HG03460 (cell line): ENCODE measurements at regions not wholly inside any gene's neighbourhood (a gene's known extent, or its start where the extent isn't known, plus 50 kb on each side); places are given as distances from the start of the nearest gene placed in this dataset.

ENCODE experiments used
- ATAC-seq: cut with Tn5 transposase; IDR thresholded peaks from one replicate; pipeline ENCODE4 v1.9.1; 2021; ENCODE audit not compliant: unreplicated experiment

DNA sequence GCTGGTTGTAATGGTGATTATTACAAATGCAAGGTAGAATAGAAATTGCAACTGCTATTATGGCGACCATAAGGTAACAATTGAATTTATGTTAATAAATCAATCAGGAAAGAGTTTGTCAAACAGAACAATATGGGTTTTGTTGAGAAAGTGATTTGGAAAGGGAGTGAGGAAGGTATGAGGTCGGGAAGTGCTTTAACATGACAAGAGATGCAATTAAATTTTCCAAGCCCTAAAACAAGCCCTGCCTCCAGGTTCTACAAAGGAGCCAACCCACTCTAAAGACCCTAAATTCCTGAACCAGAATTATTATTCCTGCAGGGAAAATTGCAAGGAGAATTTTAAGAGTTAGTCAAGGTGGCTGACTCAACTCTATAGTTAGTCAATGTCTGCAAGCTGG lies 363.7 kb downstream of the BMPER start:
- ATAC-seq: no peak

- ATAC-seq: no peak
Observed at GRCh38 chr7:34275624-34276023, 370.3 kb downstream of the BMPER start.

DNA sequence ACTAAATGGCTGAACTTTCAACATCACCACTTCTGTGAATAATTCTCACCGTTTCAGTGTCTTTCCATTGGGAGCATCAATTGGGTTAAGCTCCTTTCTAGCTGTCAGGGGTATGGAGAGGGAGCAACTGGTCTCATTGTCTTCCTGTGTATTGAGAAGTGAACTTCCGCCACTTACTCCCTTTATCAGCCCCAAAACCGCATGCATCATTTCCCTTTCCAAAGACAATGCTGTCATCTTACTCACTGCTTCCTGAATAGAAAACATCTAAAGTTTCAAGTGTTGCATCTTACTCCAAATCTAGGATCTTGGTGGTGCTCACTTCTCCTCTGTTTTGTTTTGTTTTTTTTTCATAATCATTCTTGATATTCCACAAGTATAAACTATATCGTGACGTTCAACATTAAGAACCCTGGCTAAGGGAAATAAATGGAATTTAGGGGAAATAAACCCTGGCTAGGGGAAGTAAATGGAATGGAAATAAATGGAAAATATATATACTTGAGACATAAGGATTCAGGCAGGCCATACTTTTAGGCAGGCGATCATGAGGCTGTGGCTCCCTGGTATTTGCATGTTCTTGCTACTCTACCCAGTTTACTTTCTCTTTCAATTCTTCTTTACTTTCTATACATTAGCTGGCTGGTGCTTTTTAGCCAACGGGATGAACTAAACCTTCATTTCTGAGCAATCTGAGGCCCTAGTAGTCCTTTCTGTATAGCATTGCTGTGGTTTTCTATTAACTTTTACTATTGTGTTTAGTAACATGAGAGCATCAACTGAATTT lies 371.9 kb downstream of the BMPER start:
- peak; percentile 72 for ATAC-seq

DNA sequence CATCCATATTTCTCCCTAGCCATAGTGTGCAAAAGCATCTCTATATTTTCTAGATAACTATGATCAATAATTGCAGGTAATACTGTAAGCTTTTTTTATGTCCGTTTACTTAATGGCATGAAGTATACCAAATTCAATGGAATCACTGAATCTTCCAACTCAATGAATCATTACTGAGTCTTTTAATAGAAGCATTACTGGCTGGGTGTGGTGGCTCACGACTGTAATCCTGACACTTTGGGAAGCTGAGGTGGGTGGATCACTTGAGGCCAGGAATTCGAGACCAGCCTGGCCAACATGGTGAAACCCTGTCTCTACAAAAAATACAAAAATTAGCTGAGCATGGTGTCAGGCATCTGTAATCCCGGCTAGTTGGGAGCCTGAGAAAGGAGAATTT lies 372.5 kb downstream of the BMPER start:
- ATAC-seq: no peak

- ATAC-seq: no peak
Observed at GRCh38 chr7:34281260-34281659, 375.9 kb downstream of the BMPER start.

GRCh38 chr7:34282271-34282670 lies 375.7 kb upstream of the NPSR1 start:
- ATAC-seq: no peak

DNA sequence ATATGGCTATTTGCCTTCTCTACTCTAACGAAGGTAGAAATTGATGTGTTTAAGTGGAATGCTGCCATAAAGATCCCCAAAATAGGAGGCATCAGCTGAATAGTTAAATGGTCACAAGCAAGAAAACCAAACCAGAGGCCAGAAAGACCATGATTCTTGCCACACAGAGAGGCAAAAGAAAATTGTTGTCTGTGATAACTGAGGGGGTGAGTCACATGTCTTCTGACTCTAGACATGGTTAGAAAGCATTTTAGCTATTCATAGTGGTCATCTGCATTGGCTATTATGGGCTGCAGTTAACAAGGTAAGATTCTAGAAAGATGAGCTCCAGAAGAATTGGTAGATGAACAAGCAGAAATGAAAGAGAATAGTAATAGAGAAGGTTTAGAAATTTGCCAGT lies 361.4 kb upstream of the NPSR1 start:
- no peak for ATAC-seq

- no peak for ATAC-seq
Observed at GRCh38 chr7:34298492-34299013, 359.5 kb upstream of the NPSR1 start.

DNA sequence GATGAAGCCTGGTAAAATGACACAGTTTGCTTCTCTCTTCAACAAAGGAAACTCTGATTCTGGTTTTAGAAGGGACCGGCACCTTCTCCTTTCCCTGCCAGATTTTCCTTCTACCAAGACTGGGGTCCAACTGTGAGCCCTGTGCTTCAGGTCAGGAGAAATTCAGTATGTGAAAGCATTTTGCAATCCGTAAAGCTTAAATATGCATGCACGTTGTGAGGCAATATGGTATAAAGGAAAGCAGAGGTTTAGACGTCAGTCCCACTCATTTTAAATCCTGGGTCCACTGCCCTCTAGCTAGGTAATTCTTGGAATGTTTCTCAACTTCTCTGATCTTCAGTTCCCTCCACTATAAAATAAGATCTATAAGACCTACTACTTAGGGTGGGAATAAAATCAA lies 359.0 kb upstream of the NPSR1 start:
- ATAC-seq: no peak

GRCh38 chr7:34307540-34307939 lies 350.5 kb upstream of the NPSR1 start:
- ATAC-seq: no peak

GRCh38 chr7:34308595-34308994 lies 349.4 kb upstream of the NPSR1 start:
- ATAC-seq: no peak

GRCh38 chr7:34309116-34309515 lies 348.9 kb upstream of the NPSR1 start:
- ATAC-seq: no peak

GRCh38 chr7:34309584-34309983 lies 348.4 kb upstream of the NPSR1 start:
- no peak for ATAC-seq

DNA sequence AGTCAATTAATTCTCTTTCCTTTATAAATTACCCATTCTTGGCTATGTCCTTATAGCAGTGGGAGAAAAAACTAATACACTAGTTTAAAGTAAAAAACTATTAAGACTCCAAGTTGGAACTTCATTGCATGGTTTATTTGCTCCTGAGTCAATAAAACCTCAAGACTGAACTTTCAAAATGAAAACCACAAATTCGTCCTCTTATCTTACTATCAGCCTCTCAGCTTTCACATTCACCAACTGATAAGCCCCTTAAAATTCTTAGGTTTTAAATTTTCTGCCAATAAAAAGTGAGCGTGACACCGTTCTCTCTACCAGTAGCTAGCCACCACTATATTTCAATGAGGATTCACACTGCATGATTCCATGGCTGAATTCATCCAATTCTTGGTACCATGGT lies 346.4 kb upstream of the NPSR1 start:
- no peak for ATAC-seq

- no peak for ATAC-seq
Observed at GRCh38 chr7:34312624-34313023, 345.4 kb upstream of the NPSR1 start.

DNA sequence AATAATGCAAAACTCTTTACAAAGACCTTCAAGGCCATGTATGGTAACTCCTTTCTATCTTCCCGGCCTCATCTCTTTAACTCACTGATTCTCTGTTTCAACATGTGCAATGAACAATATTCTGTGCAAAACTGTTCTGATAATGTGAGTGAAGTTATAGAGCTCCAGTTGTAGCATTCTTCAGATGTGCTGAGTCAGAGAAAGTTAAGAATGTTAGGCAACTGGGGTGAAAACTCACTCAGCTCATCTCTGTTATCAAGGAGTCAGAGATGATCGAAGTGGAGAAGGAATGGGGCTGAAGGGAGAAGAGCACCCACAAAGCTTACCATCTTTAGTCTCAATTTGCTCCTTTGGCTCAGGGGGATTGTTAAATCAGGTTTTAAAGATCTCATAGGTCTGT lies 344.7 kb upstream of the NPSR1 start:
- ATAC-seq: no peak

GRCh38 chr7:34315032-34315431 lies 343.0 kb upstream of the NPSR1 start:
- ATAC-seq: no peak

DNA sequence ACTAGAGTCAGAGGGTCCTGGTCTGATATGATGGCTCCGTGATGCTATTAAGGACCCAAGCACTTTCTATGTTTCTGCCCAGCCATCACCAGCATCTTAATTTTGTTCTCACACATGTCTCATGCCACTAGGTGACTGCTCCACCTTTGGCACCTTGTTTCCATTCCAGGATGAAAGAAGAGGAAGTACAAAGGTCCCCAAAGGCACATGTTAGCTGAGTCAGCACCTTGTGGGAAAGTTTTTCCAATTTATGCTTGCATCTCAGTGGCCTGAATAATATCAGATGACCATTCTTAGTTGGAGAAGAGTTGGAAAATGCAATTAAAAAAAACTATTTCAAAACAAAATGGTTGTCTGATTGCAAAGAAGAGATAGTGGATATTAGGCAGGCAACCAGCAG lies 341.0 kb upstream of the NPSR1 start:
- ATAC-seq: no peak

- no peak for ATAC-seq
Observed at GRCh38 chr7:34320412-34320811, 337.6 kb upstream of the NPSR1 start.

GRCh38 chr7:34320926-34321661 lies 336.9 kb upstream of the NPSR1 start:
- ATAC-seq: peak; percentile 92

GRCh38 chr7:34322841-34323240 lies 335.2 kb upstream of the NPSR1 start:
- ATAC-seq: no peak

DNA sequence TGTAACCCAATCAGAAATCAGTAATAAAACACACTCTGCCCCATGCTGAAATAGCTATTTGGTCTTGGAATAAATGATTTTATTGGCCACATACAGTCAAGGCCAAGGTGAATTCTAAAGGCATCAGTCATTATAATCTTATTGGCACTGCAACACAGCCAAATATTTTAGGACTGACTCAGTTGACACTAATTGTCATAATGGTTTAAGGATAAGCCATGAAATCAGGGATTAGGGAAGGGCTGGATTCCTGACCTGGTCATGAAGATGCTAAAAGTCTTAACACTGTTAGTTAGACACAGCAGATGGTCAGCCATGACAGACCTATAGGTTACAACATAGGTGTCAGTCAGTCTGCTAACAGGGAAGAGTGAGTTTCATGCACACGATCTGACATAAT lies 330.3 kb upstream of the NPSR1 start:
- ATAC-seq: no peak
